ENCODE measurements at regions not wholly inside any gene's neighbourhood (a gene's known extent, or its start where the extent isn't known, plus 50 kb on each side); places are given as distances from the start of the nearest gene placed in this dataset.

DNA sequence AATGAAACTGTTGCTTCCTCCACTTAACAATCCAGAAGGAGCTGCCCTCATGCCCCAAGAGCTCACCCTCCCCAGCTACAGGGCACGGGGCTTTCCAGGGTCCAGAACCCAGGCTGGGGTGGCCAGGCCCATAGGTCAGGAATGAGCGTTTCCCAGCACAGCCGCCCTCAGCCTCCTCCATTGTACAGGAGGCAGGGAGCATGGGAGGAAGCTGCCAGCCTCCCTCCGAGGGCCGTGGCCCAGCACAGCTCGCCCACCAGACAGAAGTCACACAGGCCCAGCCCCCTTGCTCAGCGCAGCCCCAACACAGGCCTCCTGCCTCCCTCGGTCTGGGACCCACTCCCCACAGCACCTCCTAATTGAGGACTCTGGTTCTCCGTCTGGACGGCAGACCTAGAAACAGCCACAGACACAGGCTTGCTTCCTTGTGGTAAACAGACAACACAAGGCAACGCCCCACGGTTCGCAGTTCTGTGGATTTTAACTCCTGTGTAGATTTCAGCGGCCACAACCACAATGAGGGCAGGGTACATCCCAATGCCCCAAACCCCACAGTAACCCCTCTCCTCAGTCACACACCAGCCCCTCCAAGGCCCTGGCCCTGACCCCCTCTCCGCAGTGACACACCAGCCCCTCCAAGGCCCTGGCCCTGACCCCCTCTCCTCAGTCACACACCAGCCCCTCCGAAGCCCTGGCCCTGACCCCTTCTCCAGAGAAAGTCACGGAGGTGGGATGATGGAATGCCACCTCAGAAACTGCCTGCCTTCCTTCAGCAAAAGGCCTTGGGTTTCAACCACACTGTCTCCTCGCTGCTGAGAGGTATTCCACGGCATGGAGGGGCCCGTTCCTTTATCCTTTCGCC is 173.5 kb downstream of the DLL1 start:
- no peaks in the 10 kb centered on the region for H3K27me3 ChIP-seq
- no peaks in the 10 kb centered on the region for H3K4me1 ChIP-seq
- H3K36me3 ChIP-seq, result no peaks in the 10 kb centered on the region
- no peak overlapping the region for H3K4me3 ChIP-seq
- WGBS, 2 donors (ENCODE audit: low coverage in 1 of 2), result 78 to 89% methylated on average over 6 of the region's 21 CpGs
- H3K9me3 ChIP-seq, result peaks cover 0 to 20% (median 0%) of the 10 kb centered on the region in 3 donors
- TF ChIP-seq, protein P1, sequence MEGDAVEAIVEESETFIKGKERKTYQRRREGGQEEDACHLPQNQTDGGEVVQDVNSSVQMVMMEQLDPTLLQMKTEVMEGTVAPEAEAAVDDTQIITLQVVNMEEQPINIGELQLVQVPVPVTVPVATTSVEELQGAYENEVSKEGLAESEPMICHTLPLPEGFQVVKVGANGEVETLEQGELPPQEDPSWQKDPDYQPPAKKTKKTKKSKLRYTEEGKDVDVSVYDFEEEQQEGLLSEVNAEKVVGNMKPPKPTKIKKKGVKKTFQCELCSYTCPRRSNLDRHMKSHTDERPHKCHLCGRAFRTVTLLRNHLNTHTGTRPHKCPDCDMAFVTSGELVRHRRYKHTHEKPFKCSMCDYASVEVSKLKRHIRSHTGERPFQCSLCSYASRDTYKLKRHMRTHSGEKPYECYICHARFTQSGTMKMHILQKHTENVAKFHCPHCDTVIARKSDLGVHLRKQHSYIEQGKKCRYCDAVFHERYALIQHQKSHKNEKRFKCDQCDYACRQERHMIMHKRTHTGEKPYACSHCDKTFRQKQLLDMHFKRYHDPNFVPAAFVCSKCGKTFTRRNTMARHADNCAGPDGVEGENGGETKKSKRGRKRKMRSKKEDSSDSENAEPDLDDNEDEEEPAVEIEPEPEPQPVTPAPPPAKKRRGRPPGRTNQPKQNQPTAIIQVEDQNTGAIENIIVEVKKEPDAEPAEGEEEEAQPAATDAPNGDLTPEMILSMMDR (IDR thresholded peaks at IDR 0.05), result no peak
- TF ChIP-seq POLR2AphosphoS5 (IDR thresholded peaks at IDR 0.05) (no peak), EP300 (IDR thresholded peaks at IDR 0.05) (no peak), POLR2A (IDR thresholded peaks at IDR 0.05) (no peak)
- no peak overlapping the region for H3K27ac ChIP-seq
- no peak for ATAC-seq

DNA sequence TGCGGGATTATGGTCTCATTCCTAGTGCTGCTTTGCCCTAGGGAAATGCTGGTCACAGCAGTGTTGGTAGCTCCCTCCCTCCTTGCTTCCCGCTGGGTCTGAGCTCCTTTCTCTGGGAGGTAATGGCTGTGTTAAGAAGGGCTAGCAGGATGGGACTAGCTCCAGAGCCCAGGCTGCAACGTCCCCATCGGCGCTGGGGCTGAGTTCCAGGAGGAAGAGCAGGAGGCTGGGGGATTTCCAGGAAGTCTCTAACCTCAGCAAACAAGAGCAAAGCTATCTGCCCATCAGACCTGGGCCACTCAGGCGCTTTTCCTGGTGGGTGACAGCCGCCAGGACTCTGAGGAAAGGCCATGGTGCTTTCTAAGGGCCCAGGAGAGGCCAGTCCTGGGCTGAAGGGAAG is 174.2 kb downstream of the DLL1 start:
- 71 to 84% methylated on average over 2 to 5 of the region's 7 CpGs for WGBS, 2 donors (ENCODE audit: low coverage in 1 of 2)
- Histone ChIP-seq H3K27me3 (no peaks in the 10 kb centered on the region), H3K27ac (no peak overlapping the region), H3K9me3 (peaks cover 0 to 20% (median 0%) of the 10 kb centered on the region in 3 donors), H3K4me3 (no peak overlapping the region), H3K36me3 (no peaks in the 10 kb centered on the region), H3K4me1 (no peaks in the 10 kb centered on the region)
- TF ChIP-seq POLR2A (IDR thresholded peaks at IDR 0.05), result no peak
- TF ChIP-seq EP300 (IDR thresholded peaks at IDR 0.05), result no peak
- TF ChIP-seq, protein P1 (IDR thresholded peaks at IDR 0.05), result no peak
- TF ChIP-seq POLR2AphosphoS5 (IDR thresholded peaks at IDR 0.05), result no peak
- no peak for ATAC-seq

DNA sequence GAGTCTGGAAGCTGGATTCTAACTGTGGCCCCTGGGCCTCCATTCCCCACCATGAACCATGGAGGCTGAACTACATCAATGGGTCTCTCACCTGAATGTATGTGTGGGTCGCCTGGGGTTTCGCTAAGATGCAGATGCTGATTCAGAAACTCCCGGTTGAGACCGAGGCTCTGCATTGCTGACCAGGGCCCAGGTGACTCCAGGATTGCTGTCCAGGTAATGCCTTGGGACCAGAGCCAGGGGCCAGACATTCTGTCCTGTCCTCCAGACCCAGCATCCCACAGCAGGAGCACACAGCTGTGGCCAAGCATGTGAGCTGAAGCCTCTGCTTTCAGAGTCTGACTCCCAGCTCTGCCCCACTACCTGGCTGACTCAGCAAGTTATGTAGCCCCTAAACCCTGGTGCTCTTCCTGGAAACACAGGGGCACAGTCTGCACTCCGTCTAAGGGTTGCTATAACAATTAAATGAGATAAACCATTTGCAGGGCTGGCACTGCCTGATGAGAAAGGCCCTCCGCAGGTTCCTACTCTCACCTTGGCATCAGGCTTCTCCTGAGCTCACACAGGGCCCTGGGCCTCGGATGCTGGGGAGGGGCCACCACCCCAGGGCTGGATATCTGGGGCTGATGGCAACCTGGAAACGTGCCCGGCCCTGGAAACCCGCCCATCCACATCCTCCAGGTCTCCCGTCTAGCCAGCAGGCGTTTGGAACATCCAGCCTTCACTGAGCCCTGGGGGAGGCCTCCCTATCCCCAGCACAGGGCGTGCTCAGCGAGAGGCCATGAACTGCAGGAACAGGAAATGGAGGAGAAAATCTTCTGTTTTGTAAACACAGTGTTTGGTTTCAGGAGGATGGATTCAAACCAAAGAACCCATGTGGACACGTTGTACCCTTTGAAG is 175.7 kb downstream of the DLL1 start:
- Histone ChIP-seq H3K27me3 (no peaks in the 10 kb centered on the region), H3K4me1 (no peaks in the 10 kb centered on the region), H3K27ac (no peak overlapping the region), H3K36me3 (no peaks in the 10 kb centered on the region), H3K4me3 (no peak overlapping the region), H3K9me3 (peaks cover 0 to 8% (median 0%) of the 10 kb centered on the region in 3 donors)
- 30 to 71% methylated on average over 1 to 6 of the region's 15 CpGs for WGBS, 2 donors (ENCODE audit: low coverage in 1 of 2)
- ATAC-seq, result no peak
- TF ChIP-seq POLR2AphosphoS5 (IDR thresholded peaks at IDR 0.05), result no peak
- TF ChIP-seq EP300 (IDR thresholded peaks at IDR 0.05), result no peak
- TF ChIP-seq POLR2A (IDR thresholded peaks at IDR 0.05), result no peak
- TF ChIP-seq, protein P1 (IDR thresholded peaks at IDR 0.05), result no peak

DNA sequence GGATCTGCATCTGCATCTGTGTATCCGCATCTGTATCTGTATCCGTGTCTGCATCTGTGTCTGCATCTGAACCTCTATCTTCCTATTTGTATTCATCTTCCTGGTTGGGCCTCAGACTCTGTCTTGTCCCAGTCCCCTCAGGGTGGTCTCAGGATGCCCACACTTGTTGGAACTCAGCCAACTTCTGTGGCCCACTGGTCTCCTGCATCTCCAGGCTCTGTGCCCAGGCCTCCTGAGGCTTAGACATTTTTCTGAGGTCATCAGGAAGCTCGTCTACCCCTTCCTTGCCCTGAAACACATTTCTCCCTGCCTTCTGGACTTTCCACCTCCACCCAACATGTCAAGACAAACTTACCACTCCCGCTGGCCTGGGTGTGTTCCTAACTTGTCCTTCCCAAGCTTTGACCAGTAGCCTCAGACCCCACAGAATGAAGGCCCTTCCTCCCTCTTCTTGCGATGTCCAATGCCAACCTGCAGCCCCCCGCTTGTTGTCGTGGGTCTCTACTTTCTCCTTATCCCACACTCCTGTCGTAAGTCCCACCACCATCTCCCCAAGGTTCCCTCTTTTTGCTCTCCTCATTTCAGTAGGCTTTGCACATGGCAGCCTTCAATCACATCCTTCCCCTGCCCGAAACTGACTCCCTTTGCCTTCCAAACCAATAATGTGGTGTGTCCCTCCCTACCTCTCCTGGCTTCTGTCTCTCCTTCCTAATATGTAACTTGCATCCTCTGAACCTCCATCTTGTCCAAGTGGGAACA is 176.5 kb downstream of the DLL1 start:
- no peak overlapping the region for H3K27ac ChIP-seq
- no peaks in the 10 kb centered on the region for H3K27me3 ChIP-seq
- no peak overlapping the region for H3K4me3 ChIP-seq
- ATAC-seq, result no peak
- H3K9me3 ChIP-seq, result peaks cover 0 to under 1% (median 0%) of the 10 kb centered on the region in 3 donors
- H3K36me3 ChIP-seq, result no peaks in the 10 kb centered on the region
- TF ChIP-seq EP300 (IDR thresholded peaks at IDR 0.05) (no peak), POLR2A (IDR thresholded peaks at IDR 0.05) (no peak), POLR2AphosphoS5 (IDR thresholded peaks at IDR 0.05) (no peak)
- TF ChIP-seq, protein P1 (IDR thresholded peaks at IDR 0.05), result no peak
- 84 to 93% methylated on average over 7 to 9 of the region's 9 CpGs for WGBS, 2 donors (ENCODE audit: low coverage in 1 of 2)
- no peaks in the 10 kb centered on the region for H3K4me1 ChIP-seq

All from gastroesophageal sphincter (tissue), 4 donors.